Heart right ventricle (tissue), 16 donors: ENCODE measurements at regions not wholly inside any gene's neighbourhood (a gene's known extent, or its start where the extent isn't known, plus 50 kb on each side); places are given as distances from the start of the nearest gene placed in this dataset.

Source experiments
- ATAC-seq, 8 donors: fragments of 200-7000 bp; cut with Tn5 transposase; one replicate each; pipeline ENCODE4 v1.9.1; 2020; ENCODE audit warnings: mild to moderate bottlenecking in 8 of 8, moderate library complexity in 8 of 8, moderate number of reproducible peaks in 1 of 8
- DNase-seq, 2 donors: peaks; one replicate each; pipeline ENCODE4 v3.0.0-alpha.2; 2020
- H3K27ac ChIP-seq, 10 donors: fragments of 200-600 bp; sonication (generic) in 2 of 10; one replicate each; pipeline versions ENCODE4 v1.5.0 to v1.8.0; 2020 to 2022; ENCODE audit warnings: mild to moderate bottlenecking in 3 of 10
- H3K27me3 ChIP-seq, 7 donors: fragments of 200-600 bp; one replicate each; pipeline ENCODE4 v1.8.0; 2021 to 2022; ENCODE audit warnings: mild to moderate bottlenecking in 2 of 7
- H3K36me3 ChIP-seq, 9 donors: fragments of 200-600 bp; sonication (generic) in 1 of 9; one replicate each; pipeline versions ENCODE4 v1.5.0 to v1.8.0; 2020 to 2022; ENCODE audit warnings: mild to moderate bottlenecking in 2 of 9
- H3K4me1 ChIP-seq, 9 donors: fragments of 200-600 bp; sonication (generic) in 1 of 9; one replicate each; pipeline versions ENCODE4 v1.5.0 to v1.8.0; 2020 to 2022; ENCODE audit warnings: mild to moderate bottlenecking in 4 of 9
- H3K4me3 ChIP-seq, 10 donors: fragments of 200-600 bp; sonication (generic) in 2 of 10; one replicate each; pipeline versions ENCODE4 v1.5.0 to v1.8.0; 2020 to 2022; ENCODE audit warnings: mild to moderate bottlenecking in 7 of 10, moderate library complexity in 2 of 10
- H3K9me3 ChIP-seq, 11 donors: fragments of 200-600 bp in 10 of 11; sonication (generic) in 2 of 11; one replicate each; pipeline versions ENCODE4 v1.5.0 to v1.8.0; 2013 to 2022; ENCODE audit warnings: mild to moderate bottlenecking in 2 of 11, control low read depth in 1 of 11, moderate library complexity in 1 of 11
- CTCF ChIP-seq, 9 donors: fragments of 200-600 bp; sonication (generic) in 2 of 9; IDR thresholded peaks; one replicate each; pipeline versions ENCODE4 v1.5.0 to v1.8.0; 2021 to 2022; ENCODE audit warnings: antibody characterized with exemption in 9 of 9, mild to moderate bottlenecking in 5 of 9, moderate library complexity in 1 of 9
- WGBS, 2 donors: extraction: QIAGEN DNeasy Blood & Tissue Kit; methylation state at CpG; one replicate each; pipeline ENCODE4 v1.1.7; 2013; ENCODE audit warnings: inconsistent platforms in 1 of 2; 5-methylcytosine and 5-hydroxymethylcytosine counted together
- intact Hi-C, 10 donors: fragments of 100-400 bp; cut with DNase I; formaldehyde crosslinking; loops; one replicate each; pipeline versions ENCODE4 v1.11.1 to v1.14.2; 2022
- donor health status: Arrhythmogenic right ventricular cardiomyopathy.
- donor health status: ischemic (EF 13 %, LVEDD 7.1; RV severe dilation, severe dysfunction).
- donor health status: healthy with polysubstance abuse.
- donor health status: DM: no; HTN: yes; CAD: no.
- donor health status: DM: no; HTN: no; CAD: no.
- donor health status: ischemic (EF 25% LVEDD 6.9; RV normal size, moderate dysfunction).
- donor health status: ischemic (EF 25% LVEDD 5.7; RV mildly dilated, moderate dysfunction).
- donor health status: healthy.
- donor health status: DM: yes; HTN: yes; CAD: no.
- donor health status: Ischemic cardiomyopathy.
- donor health status: ischemic (EF 35%, LVEDD 5.7; RV mildly dilated, moderate dysfunction).
- donor health status: nonischemic (EF 11% LVEDD 7.7; RV severe dilation, severe dysfunction).
- donor health status: DM: yes; HTN: yes; CAD: no.
- donor health status: PGD.
- donor health status: ischemic (EF 29% LVEDD 5.4; RV normal size, mild dysfunction).
- donor health status: nonischemic (EF 23%, LVEDD 6.1; RV moderate dilation, normal function).

GRCh38 chr2:146913476-146913875 lies 931.4 kb upstream of the ACVR2A start:
- no peak overlapping the region for H3K4me3 ChIP-seq
- intact Hi-C loops: no loop called here
- WGBS, 2 donors: 90% methylated on average over 3 of the region's 3 CpGs
- peaks cover 0 to 5% (median 0%) of the 10 kb centered on the region in 11 donors for H3K9me3 ChIP-seq
- ATAC-seq: no peak
- H3K27me3 ChIP-seq: no peaks in the 10 kb centered on the region
- peaks cover 0 to 16% (median 6%) of the 10 kb centered on the region in 9 donors for H3K4me1 ChIP-seq
- no peak for TF ChIP-seq CTCF (IDR thresholded peaks at IDR 0.05)
- no peak overlapping the region for H3K27ac ChIP-seq
- DNase-seq: no peak
- H3K36me3 ChIP-seq: no peaks in the 10 kb centered on the region

- ATAC-seq (no peak), DNase-seq (no peak)
- 32 to 35% methylated on average over 3 of the region's 3 CpGs for WGBS, 2 donors
- Histone ChIP-seq H3K9me3 (peaks cover 0 to 5% (median 0%) of the 10 kb centered on the region in 11 donors), H3K27me3 (no peaks in the 10 kb centered on the region), H3K36me3 (no peaks in the 10 kb centered on the region), H3K4me1 (peaks cover 0 to 8% (median 5%) of the 10 kb centered on the region in 9 donors), H3K27ac (no peak overlapping the region), H3K4me3 (no peak overlapping the region)
- intact Hi-C loops: no loop called here
- TF ChIP-seq CTCF (IDR thresholded peaks at IDR 0.05): no peak
Measured at GRCh38 chr2:146912536-146912935, 932.3 kb upstream of the ACVR2A start.

- no peak overlapping the region for H3K27ac ChIP-seq
- no peak overlapping the region for H3K4me3 ChIP-seq
- H3K4me1 ChIP-seq: no peaks in the 10 kb centered on the region
- H3K36me3 ChIP-seq: no peaks in the 10 kb centered on the region
- H3K27me3 ChIP-seq: no peaks in the 10 kb centered on the region
- ATAC-seq: no peak
- H3K9me3 ChIP-seq: peaks cover 0 to 5% (median 0%) of the 10 kb centered on the region in 11 donors
- intact Hi-C loops: no loop called here
- no peak for DNase-seq
- WGBS, 2 donors: 66 to 72% methylated on average over 3 of the region's 3 CpGs
- no peak for TF ChIP-seq CTCF (IDR thresholded peaks at IDR 0.05)
Measured at GRCh38 chr2:146908776-146909175, 936.1 kb upstream of the ACVR2A start.

- intact Hi-C loops: no loop called here
- WGBS, 2 donors: 31 to 32% methylated on average over 1 of the region's 1 CpG
- DNase-seq: no peak
- H3K4me1 ChIP-seq: no peaks in the 10 kb centered on the region
- no peaks in the 10 kb centered on the region for H3K9me3 ChIP-seq
- H3K27me3 ChIP-seq: no peaks in the 10 kb centered on the region
- H3K36me3 ChIP-seq: no peaks in the 10 kb centered on the region
- H3K4me3 ChIP-seq: no peak overlapping the region
- no peak overlapping the region for H3K27ac ChIP-seq
- no peak for ATAC-seq
- TF ChIP-seq CTCF (IDR thresholded peaks at IDR 0.05): no peak
Measured at GRCh38 chr2:146898083-146898482, 946.7 kb upstream of the ACVR2A start.
